ENCODE measurements at regions not wholly inside any gene's neighbourhood (a gene's known extent, or its start where the extent isn't known, plus 50 kb on each side); places are given as distances from the start of the nearest gene placed in this dataset.

DNA sequence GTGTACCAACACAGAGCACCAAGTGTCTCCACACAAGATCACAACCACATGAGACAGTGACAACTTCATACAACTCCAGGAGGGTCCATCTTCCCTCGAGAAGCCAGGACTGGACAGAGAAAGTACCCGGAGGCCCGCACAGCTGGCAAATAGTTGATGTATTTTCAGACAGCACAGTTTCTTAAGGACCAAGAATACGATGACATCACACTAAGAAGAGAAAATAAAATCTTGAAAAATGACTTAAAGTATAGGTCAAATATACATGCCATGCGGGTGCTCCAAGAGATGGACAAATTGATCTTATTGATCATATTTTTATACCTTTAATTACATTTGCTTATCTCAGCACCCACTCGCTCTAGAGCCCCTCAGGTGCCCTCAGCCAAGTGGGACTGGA, 145.5 kb downstream of the RNASET2 start:
- TF ChIP-seq, protein P1, sequence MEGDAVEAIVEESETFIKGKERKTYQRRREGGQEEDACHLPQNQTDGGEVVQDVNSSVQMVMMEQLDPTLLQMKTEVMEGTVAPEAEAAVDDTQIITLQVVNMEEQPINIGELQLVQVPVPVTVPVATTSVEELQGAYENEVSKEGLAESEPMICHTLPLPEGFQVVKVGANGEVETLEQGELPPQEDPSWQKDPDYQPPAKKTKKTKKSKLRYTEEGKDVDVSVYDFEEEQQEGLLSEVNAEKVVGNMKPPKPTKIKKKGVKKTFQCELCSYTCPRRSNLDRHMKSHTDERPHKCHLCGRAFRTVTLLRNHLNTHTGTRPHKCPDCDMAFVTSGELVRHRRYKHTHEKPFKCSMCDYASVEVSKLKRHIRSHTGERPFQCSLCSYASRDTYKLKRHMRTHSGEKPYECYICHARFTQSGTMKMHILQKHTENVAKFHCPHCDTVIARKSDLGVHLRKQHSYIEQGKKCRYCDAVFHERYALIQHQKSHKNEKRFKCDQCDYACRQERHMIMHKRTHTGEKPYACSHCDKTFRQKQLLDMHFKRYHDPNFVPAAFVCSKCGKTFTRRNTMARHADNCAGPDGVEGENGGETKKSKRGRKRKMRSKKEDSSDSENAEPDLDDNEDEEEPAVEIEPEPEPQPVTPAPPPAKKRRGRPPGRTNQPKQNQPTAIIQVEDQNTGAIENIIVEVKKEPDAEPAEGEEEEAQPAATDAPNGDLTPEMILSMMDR (IDR thresholded peaks at IDR 0.05): no peak

GRCh38 chr6:166809721-166810120, 146.6 kb downstream of the RNASET2 start:
- TF ChIP-seq, protein P1 (IDR thresholded peaks at IDR 0.05): no peak

GRCh38 chr6:166806962-166807757, 149.2 kb downstream of the RNASET2 start:
- TF ChIP-seq, protein P1 (IDR thresholded peaks at IDR 0.05): no peak

DNA sequence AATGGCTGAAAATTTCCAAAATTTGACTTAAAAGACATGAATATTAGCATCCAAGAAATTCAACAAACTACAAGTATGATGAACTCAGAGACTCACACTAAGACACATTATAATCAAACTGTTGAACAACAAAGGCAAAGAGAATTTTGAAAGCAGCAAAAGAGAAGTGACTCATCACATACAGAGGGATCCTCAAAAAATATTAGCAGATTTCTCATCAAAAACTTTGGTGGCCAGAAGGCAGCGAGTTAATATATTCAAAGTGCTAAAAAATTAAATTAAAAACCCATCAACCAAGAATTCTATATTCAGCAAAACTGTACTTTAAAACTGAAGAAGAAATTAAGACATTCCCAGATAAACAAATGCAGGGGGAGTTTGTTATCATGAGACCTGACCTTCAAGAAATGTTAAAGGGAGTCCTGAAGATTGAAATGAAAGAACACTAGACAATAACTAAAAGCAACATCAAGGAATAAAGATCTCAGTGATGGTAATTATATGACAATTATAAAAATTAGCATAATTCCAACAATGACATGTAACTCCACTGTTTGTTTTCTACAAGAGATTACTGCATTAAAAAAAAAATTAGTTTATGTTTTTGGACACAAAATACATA, 150.0 kb downstream of the RNASET2 start:
- TF ChIP-seq, protein P1 (IDR thresholded peaks at IDR 0.05): no peak

DNA sequence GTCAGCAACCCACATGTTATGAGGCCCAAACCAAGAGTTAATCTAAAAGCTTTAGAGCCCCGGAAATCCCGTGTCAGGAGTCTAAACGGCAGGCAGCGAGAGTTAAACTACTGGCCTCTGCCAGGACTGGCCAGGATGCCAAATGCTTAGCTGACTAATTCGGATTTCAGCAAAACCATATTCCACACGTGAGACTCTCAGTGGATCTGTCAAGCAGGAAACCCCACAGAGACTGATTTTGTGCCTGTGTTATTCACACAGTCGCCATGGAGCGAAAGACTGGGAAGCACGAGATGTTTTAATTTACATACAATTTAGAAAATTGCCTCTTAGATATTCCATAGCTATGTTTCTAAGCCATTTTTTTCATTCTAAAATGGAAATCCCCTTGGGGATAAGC, 152.9 kb downstream of the RNASET2 start:
- TF ChIP-seq, protein P1 (IDR thresholded peaks at IDR 0.05): no peak

GRCh38 chr6:166802401-166802800, 153.9 kb downstream of the RNASET2 start:
- TF ChIP-seq, protein P1 (IDR thresholded peaks at IDR 0.05): no peak

GRCh38 chr6:166800137-166800536, 156.2 kb downstream of the RNASET2 start:
- TF ChIP-seq, protein P1 (IDR thresholded peaks at IDR 0.05): no peak
